GM21619 (cell line): ENCODE measurements at regions not wholly inside any gene's neighbourhood (a gene's known extent, or its start where the extent isn't known, plus 50 kb on each side); places are given as distances from the start of the nearest gene placed in this dataset.
"Not testable (repeated sequence)": the region's sequence is repeated elsewhere in the genome, so short reads cannot be mapped to it uniquely, and the experiment has no call there.

Experiments
- ATAC-seq: cut with Tn5 transposase; IDR thresholded peaks from one replicate; pipeline ENCODE4 v1.9.1; 2021; ENCODE audit not compliant: unreplicated experiment

DNA sequence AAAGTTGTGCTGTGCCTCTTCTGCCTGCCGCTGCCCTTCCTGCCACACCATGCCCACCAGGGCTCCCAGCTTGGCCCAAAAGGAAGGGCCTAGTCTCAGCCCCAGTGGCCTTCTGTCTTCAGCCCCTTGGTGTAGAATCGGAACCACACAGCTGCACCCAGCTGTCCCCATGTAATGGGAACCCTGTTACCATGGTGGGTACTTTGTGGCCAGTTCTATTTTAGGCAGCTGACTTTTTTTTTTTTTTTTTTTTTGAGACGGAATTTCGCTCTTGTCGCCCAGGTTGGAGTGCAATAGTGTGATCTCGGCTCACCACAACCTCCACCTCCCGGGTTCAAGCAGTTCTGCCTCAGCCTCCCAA, 163.3 kb upstream of the GSE1 start:
- ATAC-seq, result no peak

DNA sequence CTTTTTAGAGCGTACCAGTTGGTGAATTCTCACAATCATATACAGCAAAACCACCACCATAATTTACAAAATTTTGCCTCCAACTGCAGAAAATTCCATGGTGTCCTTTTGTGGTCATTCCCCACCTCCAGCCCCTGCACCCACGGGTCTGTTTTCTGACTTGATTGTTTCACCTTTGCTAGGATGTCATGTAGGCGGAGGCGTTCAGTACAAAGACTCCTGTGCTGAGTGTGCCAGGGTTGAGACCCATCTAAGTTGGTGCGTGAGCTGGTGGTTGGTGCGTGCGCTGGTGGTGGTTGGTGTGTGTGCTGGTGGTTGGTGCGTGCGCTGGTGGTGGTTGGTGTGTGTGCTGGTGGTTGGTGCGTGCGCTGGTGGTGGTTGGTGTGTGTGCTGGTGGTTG, 162.0 kb upstream of the GSE1 start:
- not testable (repeated sequence) for ATAC-seq

DNA sequence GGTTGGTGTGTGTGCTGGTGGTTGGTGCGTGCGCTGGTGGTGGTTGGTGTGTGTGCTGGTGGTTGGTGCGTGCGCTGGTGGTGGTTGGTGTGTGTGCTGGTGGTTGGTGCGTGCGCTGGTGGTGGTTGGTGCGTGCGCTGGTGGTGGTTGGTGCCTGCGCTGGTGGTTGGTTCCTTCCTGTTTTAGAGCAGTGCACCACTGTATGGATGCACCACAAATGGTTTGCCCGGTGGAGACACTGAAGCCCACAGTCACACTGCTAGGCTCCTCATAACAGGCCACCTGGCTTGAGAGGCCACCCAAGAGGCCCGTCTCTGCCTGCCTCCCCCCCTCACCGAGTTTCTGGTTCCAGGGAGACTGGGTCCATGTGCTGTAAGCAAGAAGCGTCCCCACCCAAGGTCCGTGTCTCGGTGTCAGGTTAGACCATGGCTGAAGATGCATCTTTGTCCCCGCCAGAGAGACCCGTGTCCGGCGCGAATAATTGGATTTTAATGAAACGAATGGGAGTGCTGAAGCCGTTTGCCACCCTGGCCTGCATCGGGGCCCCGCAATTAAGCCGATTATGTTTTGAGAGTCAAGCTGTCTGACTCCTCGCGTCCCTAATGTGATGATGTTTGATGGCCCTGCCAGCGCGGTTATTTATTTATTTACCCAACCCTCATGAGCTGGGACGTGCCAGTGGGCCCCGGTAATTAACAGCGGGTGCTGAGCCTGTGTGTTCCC, 161.3 kb upstream of the GSE1 start:
- ATAC-seq, result no peak

DNA sequence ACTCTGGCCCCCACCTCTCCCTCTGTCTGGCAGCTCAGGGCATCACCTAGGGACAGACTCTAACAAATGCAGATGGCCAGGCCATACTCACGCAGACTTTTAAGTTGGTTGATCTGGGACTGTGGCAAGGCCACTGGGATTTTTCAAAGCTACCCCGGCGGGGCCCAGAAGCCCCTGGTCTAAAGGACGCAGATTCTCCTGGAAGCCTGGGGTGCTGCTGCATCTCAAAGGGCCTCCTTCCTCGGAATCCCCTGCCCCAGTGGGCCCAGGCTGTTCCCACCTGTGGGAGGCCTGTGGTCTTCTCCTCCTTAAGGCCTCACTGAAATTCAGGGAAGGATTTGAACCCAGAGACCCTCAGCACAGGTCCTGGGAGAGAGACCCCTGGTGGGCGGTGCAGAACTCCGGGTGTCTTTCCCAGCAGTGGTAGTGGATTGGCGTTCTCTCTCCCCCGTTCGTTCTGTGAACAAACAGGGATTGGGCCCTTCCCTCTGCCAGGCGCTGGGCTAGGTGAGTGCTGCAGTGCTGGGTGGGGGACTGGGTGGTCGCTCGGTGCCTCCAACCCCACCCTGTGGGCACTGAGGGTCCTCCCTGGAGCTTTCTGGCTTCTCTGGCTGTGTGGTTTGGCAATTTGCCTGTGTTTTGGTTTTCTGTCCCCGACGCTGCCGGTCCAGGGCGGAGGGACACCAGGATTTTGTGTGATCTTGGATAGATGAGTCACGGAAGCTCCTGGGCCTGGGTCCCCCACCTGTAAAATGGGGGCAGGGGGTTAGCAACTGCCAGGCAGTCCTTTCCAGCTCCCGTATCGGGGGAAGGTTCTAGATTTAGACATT, 160.5 kb upstream of the GSE1 start:
- no peak for ATAC-seq

DNA sequence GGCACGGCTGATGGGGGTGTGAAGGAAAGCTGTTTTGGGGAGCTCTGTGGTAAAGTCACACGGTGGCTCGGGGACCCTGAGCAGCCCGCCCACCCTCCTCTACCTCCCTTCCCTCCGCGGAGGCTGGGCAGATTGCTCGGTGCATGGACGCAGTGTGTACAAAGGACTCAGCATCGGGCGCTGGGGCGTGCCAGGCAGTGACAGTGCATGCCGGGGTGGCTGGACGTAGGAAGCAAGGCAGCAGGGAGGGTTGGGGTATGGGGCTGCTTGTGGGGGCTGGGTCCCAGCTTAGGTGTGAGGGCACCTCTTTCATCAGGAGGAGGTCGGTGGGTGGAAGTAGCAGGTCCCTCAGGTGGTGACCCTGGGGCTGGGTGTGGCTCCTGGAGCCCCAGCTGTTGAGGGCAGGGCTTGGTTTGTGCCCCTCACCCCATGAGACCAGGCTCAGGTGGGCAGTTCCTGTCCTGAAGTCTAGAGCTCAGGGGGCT, 159.9 kb upstream of the GSE1 start:
- ATAC-seq, result no peak

- no peak for ATAC-seq
These were observed 159.4 kb upstream of the GSE1 start for GRCh38 chr16:85453703-85454102.

GRCh38 chr16:85454171-85454872, 158.8 kb upstream of the GSE1 start:
- ATAC-seq, result no peak

GRCh38 chr16:85455534-85455933, 157.6 kb upstream of the GSE1 start:
- ATAC-seq, result no peak

GRCh38 chr16:85457366-85457765, 155.8 kb upstream of the GSE1 start:
- no peak for ATAC-seq

GRCh38 chr16:85458968-85459367, 154.2 kb upstream of the GSE1 start:
- ATAC-seq, result no peak

DNA sequence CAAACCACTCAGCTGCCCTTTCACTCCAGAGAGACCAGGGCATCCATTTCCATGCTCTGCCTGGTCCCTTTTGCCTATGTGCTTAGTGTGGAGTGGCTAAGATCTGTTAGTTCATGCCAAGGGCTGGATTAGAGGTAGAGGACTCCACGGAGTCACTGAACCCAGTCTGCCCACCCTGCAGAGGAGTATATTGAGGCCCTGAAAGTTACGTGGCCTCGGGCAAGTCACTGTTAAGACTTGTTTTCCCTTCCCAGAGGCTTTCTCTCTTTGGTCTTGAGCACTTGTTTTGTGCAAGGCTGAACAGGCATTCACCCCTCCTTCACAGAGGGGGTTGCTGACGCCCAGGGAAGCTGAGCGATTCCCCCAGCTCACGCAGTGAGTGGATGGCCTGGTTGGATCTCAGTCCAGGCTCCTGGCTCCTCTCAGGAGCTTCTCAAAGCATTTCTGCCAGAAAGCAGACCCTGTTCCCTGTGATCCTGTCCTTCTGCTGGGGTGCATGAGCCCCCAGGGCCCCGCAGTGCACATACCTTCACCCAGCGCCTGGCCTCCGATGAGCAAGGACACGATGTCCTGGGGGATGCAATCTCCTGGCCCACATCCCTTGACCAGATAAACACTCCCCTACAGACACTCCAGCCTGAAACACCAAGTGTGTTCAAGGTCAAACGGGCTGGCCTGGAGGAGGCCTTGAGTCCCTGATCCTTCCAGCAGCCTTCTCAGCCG, 153.4 kb upstream of the GSE1 start:
- ATAC-seq, result no peak

DNA sequence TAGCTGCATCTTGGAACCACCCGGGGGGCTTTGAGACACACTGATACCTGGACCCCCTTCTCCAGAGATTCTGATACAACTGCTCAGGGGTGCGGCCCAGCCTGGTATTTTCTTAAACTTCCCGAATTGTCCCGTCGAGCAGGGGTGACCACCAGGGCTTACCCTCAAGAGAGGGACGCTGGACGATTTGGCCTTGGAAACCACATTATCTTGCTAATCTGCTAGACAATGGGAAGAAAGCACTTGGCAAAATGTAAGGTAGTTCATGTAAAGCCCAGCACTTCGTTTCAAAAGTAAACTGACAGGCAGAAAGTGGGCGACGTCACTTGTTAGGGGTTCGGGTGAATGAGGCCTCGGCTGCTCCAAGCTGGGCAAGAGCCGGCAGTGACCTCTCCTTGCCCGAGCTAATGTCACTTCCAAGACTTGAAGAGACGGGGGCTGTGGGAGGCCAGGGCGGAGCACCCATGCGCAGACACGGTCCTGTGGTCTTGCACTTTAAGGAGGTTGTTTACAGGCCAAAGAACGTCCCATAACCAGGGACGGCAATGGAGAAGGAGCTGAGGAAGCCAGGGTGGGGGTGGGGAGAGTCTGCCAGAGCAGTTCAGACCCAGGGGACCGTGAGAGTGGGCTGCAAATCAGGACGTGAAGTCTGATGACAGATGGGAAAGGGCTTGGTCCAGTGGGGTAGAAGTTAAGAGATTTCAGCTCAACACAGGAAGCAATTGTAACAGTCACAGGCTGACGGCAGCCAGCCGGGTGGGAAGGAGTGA, 152.7 kb upstream of the GSE1 start:
- no peak for ATAC-seq

DNA sequence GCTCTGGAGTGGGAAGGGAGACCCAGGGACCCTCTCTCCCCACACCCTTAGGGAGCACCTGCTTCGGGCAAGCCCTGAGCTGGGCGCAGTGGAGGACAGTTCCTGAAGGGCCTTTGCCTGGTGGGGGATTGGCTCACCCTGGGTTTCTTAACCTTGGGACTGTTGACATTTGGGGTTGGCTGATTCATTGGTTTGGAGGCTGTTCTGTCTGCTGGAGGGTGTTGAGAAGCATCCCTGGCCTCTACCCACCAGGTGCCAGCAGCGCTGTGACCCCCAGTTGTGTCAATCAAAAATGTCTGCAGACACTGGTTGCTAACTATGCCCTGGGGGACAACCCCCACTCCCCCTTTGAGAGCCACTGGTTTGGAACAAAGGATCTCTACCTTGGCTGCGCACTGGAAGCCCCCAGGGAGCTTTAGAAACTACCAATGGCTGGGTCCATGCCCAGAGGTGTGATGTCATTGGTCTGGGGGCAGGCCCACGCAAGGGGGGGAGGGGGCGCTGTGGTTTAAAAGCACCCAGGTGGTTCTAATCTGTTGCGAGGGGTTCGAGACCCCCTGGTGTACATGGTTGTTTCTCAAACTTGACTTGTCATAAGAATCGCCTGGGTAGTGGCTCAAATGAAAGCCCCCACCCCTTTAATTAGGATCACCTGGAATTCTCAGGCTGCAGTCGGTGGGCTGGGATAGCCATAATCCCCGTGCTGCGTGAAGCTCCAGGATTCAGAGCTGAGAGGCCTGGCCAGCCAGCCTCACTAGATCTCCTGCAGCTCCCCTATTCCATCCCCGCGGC, 151.9 kb upstream of the GSE1 start:
- ATAC-seq, result no peak

- no peak for ATAC-seq
These were observed 151.1 kb upstream of the GSE1 start for GRCh38 chr16:85461814-85462713.

DNA sequence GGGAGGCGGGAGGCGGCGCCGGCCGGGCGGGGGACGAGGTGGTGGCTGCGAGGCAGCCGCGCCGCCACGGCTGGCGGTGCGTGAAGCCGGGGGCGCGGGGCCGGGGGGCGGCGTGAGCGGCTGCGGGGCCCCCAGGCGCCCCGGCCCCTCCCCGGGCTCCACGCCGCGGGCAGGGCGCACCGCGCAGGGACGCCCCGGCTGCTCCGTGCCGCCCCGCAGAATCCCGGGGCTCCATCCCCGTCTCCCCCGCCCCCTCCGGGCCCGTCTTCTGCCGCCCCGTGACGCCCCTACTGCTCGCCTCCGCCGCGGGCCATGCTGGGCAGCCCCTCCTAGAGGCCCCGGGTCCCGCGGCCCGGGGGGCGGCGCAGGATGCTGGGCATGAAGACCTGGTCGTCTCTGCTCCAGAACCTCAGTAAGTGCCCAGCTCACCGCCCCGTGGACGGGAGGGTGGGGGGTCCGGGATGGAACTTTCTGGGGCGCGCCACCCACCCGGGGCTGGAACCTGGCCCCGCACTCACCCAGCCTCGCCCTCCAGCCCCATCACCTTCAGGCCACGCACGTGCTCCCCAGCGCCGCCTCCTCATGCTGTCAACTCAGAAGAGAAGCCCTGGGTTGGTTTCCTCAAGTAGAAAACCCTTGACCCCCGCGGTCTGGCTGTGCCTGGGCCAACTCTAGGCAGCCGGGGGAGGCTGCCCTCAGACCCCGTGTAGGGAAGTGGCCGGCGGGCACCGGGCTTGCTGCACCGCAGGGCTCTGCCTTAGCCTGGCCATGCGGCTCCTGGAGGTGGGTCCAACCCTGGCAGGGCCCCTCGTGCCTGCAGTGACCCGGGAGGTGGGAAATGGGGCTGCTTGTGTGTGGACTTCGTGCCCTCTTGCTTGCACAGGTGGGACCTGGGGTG, 150.2 kb upstream of the GSE1 start:
- ATAC-seq, result no peak

DNA sequence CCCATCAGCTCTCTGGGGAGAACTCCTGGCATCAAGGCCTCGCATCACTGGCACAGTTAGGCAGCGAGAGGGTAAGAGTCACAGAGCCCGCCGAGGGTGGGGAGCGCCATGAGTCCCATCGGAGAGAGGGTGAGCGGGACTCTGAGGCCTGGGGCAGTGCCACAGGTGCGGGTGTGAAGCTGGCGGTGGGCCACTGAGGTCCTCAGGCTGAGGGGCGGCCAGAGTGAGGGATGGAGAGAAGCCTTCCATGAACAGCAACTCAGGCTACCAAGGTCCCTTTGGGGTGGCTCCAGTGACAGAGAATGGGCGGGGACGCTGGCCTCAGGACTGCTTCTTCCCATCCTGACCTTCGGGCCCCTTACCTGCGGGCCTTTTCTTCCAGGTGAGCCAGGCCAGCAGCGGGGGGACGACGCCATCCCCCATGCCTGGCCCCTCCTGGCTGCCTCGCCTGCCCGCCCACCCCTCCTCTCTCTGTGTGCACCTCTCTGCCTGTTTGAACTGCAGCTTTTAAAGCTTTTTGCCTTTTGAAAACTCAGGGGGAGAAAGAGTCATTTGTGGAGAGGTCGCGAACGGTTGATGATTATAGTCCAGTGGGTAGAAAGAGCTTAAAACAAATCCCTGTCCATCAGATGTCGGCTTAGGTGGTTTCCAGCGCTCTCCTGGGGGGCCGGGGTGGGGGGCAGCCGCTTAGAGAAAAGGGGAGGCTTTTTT, 149.3 kb upstream of the GSE1 start:
- no peak for ATAC-seq
